GM12873 (cell line): ENCODE measurements at regions not wholly inside any gene's neighbourhood (a gene's known extent, or its start where the extent isn't known, plus 50 kb on each side); places are given as distances from the start of the nearest gene placed in this dataset.

Experiments used
- CTCF ChIP-seq: IDR thresholded peaks from 2 replicates; pipeline ENCODE4 v1.5.1; 2012; ENCODE audit warnings: low read depth, mild to moderate bottlenecking, moderate library complexity, low read length, control low read depth; ENCODE audit not compliant: insufficient read depth; ENCODE audit errors: missing control alignments

GRCh38 chr6:141421378-141421777, 711.3 kb upstream of the GJE1 start:
- no peak for TF ChIP-seq CTCF

- TF ChIP-seq CTCF, result no peak
Observed at GRCh38 chr6:141418076-141418475, 714.6 kb upstream of the GJE1 start.

GRCh38 chr6:141415896-141416295, 716.8 kb upstream of the GJE1 start:
- no peak for TF ChIP-seq CTCF

GRCh38 chr6:141413196-141413595, 719.5 kb upstream of the GJE1 start:
- no peak for TF ChIP-seq CTCF

GRCh38 chr6:141406761-141407160, 726.0 kb upstream of the GJE1 start:
- no peak for TF ChIP-seq CTCF

- no peak for TF ChIP-seq CTCF
Observed at GRCh38 chr6:141403827-141404226, 728.9 kb upstream of the GJE1 start.

- no peak for TF ChIP-seq CTCF
Observed at GRCh38 chr6:141403103-141403502, 729.6 kb upstream of the GJE1 start.
